K562 (cell line): ENCODE measurements at regions not wholly inside any gene's neighbourhood (a gene's known extent, or its start where the extent isn't known, plus 50 kb on each side); places are given as distances from the start of the nearest gene placed in this dataset.

Experiments used
- ATAC-seq: fragments of 200-7000 bp; cut with Tn5 transposase; 3 replicates; pipeline ENCODE4 v1.9.1; 2020; ENCODE audit warnings: moderate library complexity
- BruUV-seq: library from RNA; stranded (reverse); fragments of 400-500 nt; replicated peaks from 2 replicates; lab custom pipeline; 2021; lab: Mats Ljungman, UMichigan
- CTCF ChIA-PET: fragments of 300-600 bp; formaldehyde crosslinking; extraction: SDS; loops from one replicate; lab custom pipeline; 2021; ENCODE audit warnings: low intra/inter-chr PET ratio; lab: Yijun Ruan, JAX
- POLR2A ChIA-PET: fragments of 300-600, 350-650 bp; sonication (Branson Sonifier 250); formaldehyde crosslinking; extraction: SDS; loops from one replicate; lab custom pipeline; 2021; ENCODE audit warnings: antibody characterized with exemption, inconsistent platforms; lab: Yijun Ruan, JAX
- DNase-seq, 4 experiments: peaks; one replicate each; pipeline versions ENCODE4 v3.0.0 to v3.0.0-alpha.2; 2011 to 2018; ENCODE audit warnings: low spot score in 3 of 4, mixed read lengths in 3 of 4; ENCODE audit errors: extremely low read depth in 1 of 4
- FAIRE-seq: peaks from 2 replicates; lab custom pipeline; 2011; peaks lifted over from hg19 to GRCh38; lab: Jason Lieb, UNC
- H2AFZ ChIP-seq: 2 replicates; pipeline ENCODE4 v1.6.0; 2011; ENCODE audit warnings: low read depth, low read length, control low read depth, inconsistent platforms
- H3K27ac ChIP-seq: fragments of 200-600 bp; 3 replicates; pipeline ENCODE4 v1.8.0; 2011; ENCODE audit warnings: low read depth, mild to moderate bottlenecking, control low read depth, inconsistent platforms, low read length, moderate library complexity, mixed read lengths; ENCODE audit errors: extremely low read depth
- H3K27me3 ChIP-seq, 2 experiments: fragments of 300-600 bp in 1 of 2; 2 replicates in 1 of 2; 3 replicates in 1 of 2; pipeline versions ENCODE4 v1.6.0 to v1.8.0; 2011; ENCODE audit warnings: inconsistent platforms in 2 of 2, low read length in 2 of 2, mild to moderate bottlenecking in 1 of 2, mixed read lengths in 1 of 2, moderate library complexity in 1 of 2; ENCODE audit not compliant: control insufficient read depth in 2 of 2, insufficient read depth in 2 of 2
- H3K36me3 ChIP-seq: fragments of 300-600 bp; 3 replicates; pipeline ENCODE4 v1.8.0; 2011; ENCODE audit warnings: mild to moderate bottlenecking, low read length, inconsistent platforms; ENCODE audit not compliant: control insufficient read depth, insufficient read depth
- H3K4me1 ChIP-seq, 2 experiments: fragments of 200-600 bp in 1 of 2; replicated peaks in 1 of 2; 2 replicates in 1 of 2; 3 replicates in 1 of 2; pipeline versions ENCODE4 v1.5.1 to v1.8.0; 2011; ENCODE audit warnings: inconsistent platforms in 2 of 2, low read length in 2 of 2, mild to moderate bottlenecking in 1 of 2, mixed read lengths in 1 of 2, moderate library complexity in 1 of 2; ENCODE audit not compliant: control insufficient read depth in 2 of 2, insufficient read depth in 2 of 2
- H3K4me2 ChIP-seq: 2 replicates; pipeline ENCODE4 v1.6.1; 2011; ENCODE audit warnings: low read length, control low read depth, inconsistent platforms, mixed read lengths; ENCODE audit not compliant: insufficient read depth
- H3K4me3 ChIP-seq: fragments of 200-600 bp; sonication (generic), shearing (Covaris generic); 2 replicates; pipeline ENCODE4 v1.5.1; 2016; ENCODE audit warnings: control low read depth, inconsistent platforms
- H3K79me2 ChIP-seq: fragments of 200-600 bp; 3 replicates; pipeline ENCODE4 v1.8.0; 2011; ENCODE audit warnings: low read length, inconsistent platforms; ENCODE audit not compliant: control insufficient read depth, insufficient read depth
- H3K9ac ChIP-seq, 2 experiments: 2 replicates each; pipeline versions ENCODE4 v1.6.0 to v1.6.1; 2011; ENCODE audit warnings: low read depth in 2 of 2, low read length in 2 of 2, control low read depth in 1 of 2, inconsistent platforms in 1 of 2, mild to moderate bottlenecking in 1 of 2, mixed read lengths in 1 of 2; ENCODE audit not compliant: insufficient read depth in 1 of 2
- H3K9me1 ChIP-seq: one replicate; pipeline ENCODE4 v1.6.0; 2011; ENCODE audit warnings: inconsistent platforms, mild to moderate bottlenecking, low read length, moderate library complexity; ENCODE audit not compliant: control insufficient read depth, insufficient read depth
- H3K9me3 ChIP-seq: replicated peaks from 2 replicates; pipeline ENCODE4 v1.5.1; 2011; ENCODE audit warnings: low read depth, low read length, inconsistent platforms; ENCODE audit not compliant: control insufficient read depth, insufficient read depth
- H4K20me1 ChIP-seq: replicated peaks from 2 replicates; pipeline ENCODE4 v1.6.1; 2011; ENCODE audit warnings: low read length, inconsistent platforms, mixed read lengths; ENCODE audit not compliant: control insufficient read depth, insufficient read depth
- CAMTA2 ChIP-seq: fragments of 250-450 bp; sonication (Bioruptor Pico); conservative IDR thresholded peaks from 2 replicates; pipeline ENCODE4 v1.5.1; 2022
- CHD1 ChIP-seq: fragments of 200-600 bp; sonication (generic); IDR thresholded peaks from one replicate; pipeline ENCODE4 v1.6.1; 2012; ENCODE audit warnings: mild to moderate bottlenecking, moderate library complexity, low read length, inconsistent platforms
- GTF2F1 ChIP-seq: IDR thresholded peaks from 2 replicates; pipeline ENCODE4 v1.6.1; 2011; ENCODE audit warnings: low read depth, low read length, improper control_type of control experiment
- HES1 ChIP-seq: fragments of 450-650 bp; IDR thresholded peaks from 2 replicates; pipeline ENCODE4 v1.6.1; 2016; ENCODE audit warnings: low read depth, mild to moderate bottlenecking, moderate library complexity
- HMG20B ChIP-seq: fragments of 250-450 bp; sonication (Bioruptor Pico); IDR thresholded peaks from 2 replicates; pipeline ENCODE4 v1.5.0; 2021; ENCODE audit warnings: mild to moderate bottlenecking
- HMGN3 ChIP-seq: IDR thresholded peaks from 2 replicates; pipeline ENCODE4 v1.6.1; 2011; ENCODE audit warnings: borderline replicate concordance, low read depth, mild to moderate bottlenecking, mixed read lengths, low read length; ENCODE audit not compliant: insufficient read length; ENCODE audit errors: extremely low read depth
- L3MBTL2 ChIP-seq: fragments of 450-650 bp; IDR thresholded peaks from 2 replicates; pipeline ENCODE4 v1.6.1; 2016; ENCODE audit warnings: mild to moderate bottlenecking, moderate library complexity
- SMARCA4 ChIP-seq: fragments of 450-650 bp; IDR thresholded peaks from 2 replicates; pipeline ENCODE4 v1.6.1; 2016
- SMARCA5 ChIP-seq: fragments of 450-650 bp; IDR thresholded peaks from 2 replicates; pipeline ENCODE4 v1.6.1; 2016
- TAF1 ChIP-seq: IDR thresholded peaks from 2 replicates; pipeline ENCODE4 v1.6.1; 2011; ENCODE audit warnings: mild to moderate bottlenecking, low read length, moderate library complexity; ENCODE audit not compliant: insufficient read depth, control insufficient read depth, severe bottlenecking; ENCODE audit errors: extremely low read depth
- WGBS: fragments of 100-300 bp; shearing (Covaris generic); methylation state at CpG from one replicate; pipeline ENCODE4 v1.1.6; 2016; ENCODE audit warnings: low coverage, mixed read lengths; ENCODE audit not compliant: insufficient coverage; ENCODE audit errors: missing lambda C conversion rate; 5-methylcytosine and 5-hydroxymethylcytosine counted together
- in situ Hi-C: fragments of 300-500 bp; cut with MboI; formaldehyde crosslinking; loops from 4 replicates; pipeline ENCODE4 v1.15.0; 2018; ENCODE audit warnings: inconsistent platforms, mixed read lengths
- intact Hi-C: fragments of 100-400 bp; cut with micrococcal nuclease; formaldehyde crosslinking; loops from 2 replicates; pipeline ENCODE4 v1.14.2; 2022

- Histone ChIP-seq H4K20me1 (no peaks in the 10 kb centered on the region), H3K27ac (no peak overlapping the region), H3K4me3 (no peak overlapping the region), H3K9ac (no peak overlapping the region), H3K9me3 (no peaks in the 10 kb centered on the region), H3K4me1 (no peaks in the 10 kb centered on the region), H2AFZ (no peak overlapping the region), H3K27me3 (no peaks in the 10 kb centered on the region), H3K36me3 (no peaks in the 10 kb centered on the region), H3K79me2 (no peaks in the 10 kb centered on the region), H3K9me1 (no peaks in the 10 kb centered on the region), H3K4me2 (no peak overlapping the region)
- intact Hi-C loops: no loop called here
- ChIA-PET CTCF (no interaction called here), POLR2A (no interaction called here)
- no peak for ATAC-seq
- no peak for FAIRE-seq
- no TSS peak for BruUV-seq
- TF ChIP-seq HMG20B (CRISPR knock-in tag): no peak
- no peak for TF ChIP-seq TAF1
- no peak for TF ChIP-seq SMARCA4
- no peak for TF ChIP-seq CAMTA2
- no peak for TF ChIP-seq HMGN3
- TF ChIP-seq HES1: no peak
- no peak for TF ChIP-seq GTF2F1
- no peak for TF ChIP-seq L3MBTL2
- TF ChIP-seq SMARCA5: no peak
- TF ChIP-seq CHD1: no peak
- no peak for DNase-seq
- 0% methylated on average over 2 of the region's 2 CpGs for WGBS
- in situ Hi-C loops: no loop called here
Observed at GRCh38 chr3:174786825-174787224, 72.3 kb upstream of the NAALADL2 start.
